ENCODE measurements at regions not wholly inside any gene's neighbourhood (a gene's known extent, or its start where the extent isn't known, plus 50 kb on each side); places are given as distances from the start of the nearest gene placed in this dataset.

GRCh38 chr21:24869862-24870261 is 737.4 kb downstream of the MRPL39 start:
- no peak overlapping the region for H3K27ac ChIP-seq (ENCODE audit: low read length)
- no peaks in the 10 kb centered on the region for H3K4me1 ChIP-seq (ENCODE audit: low read length)
- H3K9ac ChIP-seq (ENCODE audit: low read length): no peak overlapping the region
- no peak overlapping the region for H3K4me2 ChIP-seq (ENCODE audit: low read length)
- no peaks in the 10 kb centered on the region for H4K20me1 ChIP-seq (ENCODE audit: insufficient read depth, low read length)
- no peak for TF ChIP-seq CTCF (IDR thresholded peaks at IDR 0.05; ENCODE audit: low read depth, low read length)
- TF ChIP-seq EZH2phosphoT487 (IDR thresholded peaks at IDR 0.05; ENCODE audit: low read depth): no peak
- H3K36me3 ChIP-seq (replicated peaks; ENCODE audit: low read depth, low read length): no peaks in the 10 kb centered on the region
- H2AFZ ChIP-seq (ENCODE audit: low read depth, low read length): no peak overlapping the region
- H3K79me2 ChIP-seq (ENCODE audit: low read length): no peaks in the 10 kb centered on the region
- H3K27me3 ChIP-seq (ENCODE audit: low read depth, low read length): no peaks in the 10 kb centered on the region
- no peaks in the 10 kb centered on the region for H3K9me3 ChIP-seq (ENCODE audit: insufficient read depth, low read length)
- no peak overlapping the region for H3K4me3 ChIP-seq (ENCODE audit: low read length)

- Histone ChIP-seq H3K4me1 (ENCODE audit: low read length) (no peaks in the 10 kb centered on the region), H2AFZ (ENCODE audit: low read depth, low read length) (no peak overlapping the region), H3K9me3 (ENCODE audit: insufficient read depth, low read length) (no peaks in the 10 kb centered on the region), H3K4me3 (ENCODE audit: low read length) (no peak overlapping the region), H4K20me1 (ENCODE audit: insufficient read depth, low read length) (no peaks in the 10 kb centered on the region), H3K79me2 (ENCODE audit: low read length) (no peaks in the 10 kb centered on the region), H3K4me2 (ENCODE audit: low read length) (no peak overlapping the region), H3K9ac (ENCODE audit: low read length) (no peak overlapping the region), H3K27me3 (ENCODE audit: low read depth, low read length) (no peaks in the 10 kb centered on the region), H3K36me3 (replicated peaks; ENCODE audit: low read depth, low read length) (no peaks in the 10 kb centered on the region), H3K27ac (ENCODE audit: low read length) (no peak overlapping the region)
- no peak for TF ChIP-seq CTCF (IDR thresholded peaks at IDR 0.05; ENCODE audit: low read depth, low read length)
- TF ChIP-seq EZH2phosphoT487 (IDR thresholded peaks at IDR 0.05; ENCODE audit: low read depth): no peak
Measured at GRCh38 chr21:24868117-24868516, 739.2 kb downstream of the MRPL39 start.

GRCh38 chr21:24861471-24861870 is 745.8 kb downstream of the MRPL39 start:
- Histone ChIP-seq H3K4me2 (ENCODE audit: low read length) (no peak overlapping the region), H2AFZ (ENCODE audit: low read depth, low read length) (no peak overlapping the region), H3K4me3 (ENCODE audit: low read length) (no peak overlapping the region), H3K9ac (ENCODE audit: low read length) (no peak overlapping the region), H3K27me3 (ENCODE audit: low read depth, low read length) (no peaks in the 10 kb centered on the region), H3K36me3 (replicated peaks; ENCODE audit: low read depth, low read length) (no peaks in the 10 kb centered on the region), H3K27ac (ENCODE audit: low read length) (no peak overlapping the region), H4K20me1 (ENCODE audit: insufficient read depth, low read length) (no peaks in the 10 kb centered on the region), H3K9me3 (ENCODE audit: insufficient read depth, low read length) (no peaks in the 10 kb centered on the region), H3K79me2 (ENCODE audit: low read length) (no peaks in the 10 kb centered on the region), H3K4me1 (ENCODE audit: low read length) (no peaks in the 10 kb centered on the region)
- no peak for TF ChIP-seq EZH2phosphoT487 (IDR thresholded peaks at IDR 0.05; ENCODE audit: low read depth)
- no peak for TF ChIP-seq CTCF (IDR thresholded peaks at IDR 0.05; ENCODE audit: low read depth, low read length)

GRCh38 chr21:24856326-24856725 is 751.0 kb downstream of the MRPL39 start:
- no peaks in the 10 kb centered on the region for H3K4me1 ChIP-seq (ENCODE audit: low read length)
- TF ChIP-seq EZH2phosphoT487 (IDR thresholded peaks at IDR 0.05; ENCODE audit: low read depth): no peak
- H3K9ac ChIP-seq (ENCODE audit: low read length): no peak overlapping the region

More at GRCh38 chr21:24856326-24856725, 751.0 kb downstream of the MRPL39 start:
- Histone ChIP-seq H3K36me3 (replicated peaks; ENCODE audit: low read depth, low read length) (no peaks in the 10 kb centered on the region), H3K4me3 (ENCODE audit: low read length) (no peak overlapping the region), H2AFZ (ENCODE audit: low read depth, low read length) (no peak overlapping the region), H4K20me1 (ENCODE audit: insufficient read depth, low read length) (no peaks in the 10 kb centered on the region), H3K4me2 (ENCODE audit: low read length) (no peak overlapping the region), H3K9me3 (ENCODE audit: insufficient read depth, low read length) (no peaks in the 10 kb centered on the region), H3K79me2 (ENCODE audit: low read length) (no peaks in the 10 kb centered on the region), H3K27ac (ENCODE audit: low read length) (no peak overlapping the region), H3K27me3 (ENCODE audit: low read depth, low read length) (no peaks in the 10 kb centered on the region)

Data from OCI-LY3 (cell line).